Gastroesophageal sphincter (tissue), 3 donors: ENCODE measurements at regions not wholly inside any gene's neighbourhood (a gene's known extent, or its start where the extent isn't known, plus 50 kb on each side); places are given as distances from the start of the nearest gene placed in this dataset.

Experiments
- POLR2AphosphoS5 ChIP-seq: sonication (generic); formaldehyde crosslinking; IDR thresholded peaks from one replicate; pipeline ENCODE4 v1.6.1; 2017; ENCODE audit warnings: antibody characterized with exemption
- TF ChIP-seq, protein P1 (sequence below), 4 experiments: fragments of 200-600 bp in 2 of 4; fragments of 450-650 bp in 2 of 4; sonication (generic) in 1 of 4; IDR thresholded peaks; one replicate each; pipeline ENCODE4 v1.5.1; 2017 to 2019; ENCODE audit warnings: antibody characterized with exemption in 4 of 4, mild to moderate bottlenecking in 2 of 4, moderate library complexity in 2 of 4

DNA sequence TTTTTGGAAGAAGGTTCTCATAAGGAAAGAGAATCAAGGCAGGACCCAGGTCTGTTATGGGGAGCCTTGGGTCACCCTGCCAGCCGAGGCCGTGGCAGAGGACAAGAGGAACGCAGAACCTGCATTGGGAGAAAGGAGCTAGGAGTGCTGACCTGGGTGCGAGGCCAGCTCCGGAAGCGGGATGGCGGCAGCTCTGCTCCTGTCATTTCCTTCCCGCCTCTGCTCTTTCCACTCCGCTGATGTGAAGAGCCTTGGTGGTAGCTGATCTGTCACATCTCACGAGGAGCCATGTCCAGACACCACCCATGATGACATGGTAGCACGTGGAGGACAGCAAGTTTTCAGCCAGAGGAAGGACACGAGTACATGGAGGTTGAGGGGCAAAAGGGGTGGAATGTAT, 109.5 kb upstream of the COL5A1 start:
- TF ChIP-seq, protein P1, sequence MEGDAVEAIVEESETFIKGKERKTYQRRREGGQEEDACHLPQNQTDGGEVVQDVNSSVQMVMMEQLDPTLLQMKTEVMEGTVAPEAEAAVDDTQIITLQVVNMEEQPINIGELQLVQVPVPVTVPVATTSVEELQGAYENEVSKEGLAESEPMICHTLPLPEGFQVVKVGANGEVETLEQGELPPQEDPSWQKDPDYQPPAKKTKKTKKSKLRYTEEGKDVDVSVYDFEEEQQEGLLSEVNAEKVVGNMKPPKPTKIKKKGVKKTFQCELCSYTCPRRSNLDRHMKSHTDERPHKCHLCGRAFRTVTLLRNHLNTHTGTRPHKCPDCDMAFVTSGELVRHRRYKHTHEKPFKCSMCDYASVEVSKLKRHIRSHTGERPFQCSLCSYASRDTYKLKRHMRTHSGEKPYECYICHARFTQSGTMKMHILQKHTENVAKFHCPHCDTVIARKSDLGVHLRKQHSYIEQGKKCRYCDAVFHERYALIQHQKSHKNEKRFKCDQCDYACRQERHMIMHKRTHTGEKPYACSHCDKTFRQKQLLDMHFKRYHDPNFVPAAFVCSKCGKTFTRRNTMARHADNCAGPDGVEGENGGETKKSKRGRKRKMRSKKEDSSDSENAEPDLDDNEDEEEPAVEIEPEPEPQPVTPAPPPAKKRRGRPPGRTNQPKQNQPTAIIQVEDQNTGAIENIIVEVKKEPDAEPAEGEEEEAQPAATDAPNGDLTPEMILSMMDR (IDR thresholded peaks at IDR 0.05): no peak
- TF ChIP-seq POLR2AphosphoS5: no peak
